Inflammatory macrophage treated with lipopolysaccharide for 4 hours (primary cell): ENCODE measurements at regions not wholly inside any gene's neighbourhood (a gene's known extent, or its start where the extent isn't known, plus 50 kb on each side); places are given as distances from the start of the nearest gene placed in this dataset.

Experiments used
- DNase-seq: peaks from one replicate; pipeline ENCODE4 v3.0.0-alpha.2; 2020

DNA sequence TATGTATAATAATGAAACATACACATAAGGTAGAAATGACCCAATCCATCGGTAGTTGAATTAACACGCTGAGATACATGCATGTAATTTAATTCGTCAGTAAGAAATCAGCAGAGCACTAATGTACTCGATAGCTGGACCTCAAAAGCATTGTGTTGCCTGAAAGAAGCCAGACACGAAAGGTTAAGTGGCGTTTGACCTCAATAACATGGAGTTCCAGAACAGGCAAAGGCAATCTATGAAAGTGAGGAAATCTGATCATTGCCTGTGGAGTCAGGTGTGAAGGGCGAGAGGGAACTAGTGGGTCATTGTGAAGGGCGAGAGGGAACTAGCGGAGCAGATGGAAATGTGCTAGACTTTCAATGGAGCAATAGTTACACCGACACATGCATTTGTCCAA lies 970.4 kb upstream of the TMEM132C start:
- no peak for DNase-seq

DNA sequence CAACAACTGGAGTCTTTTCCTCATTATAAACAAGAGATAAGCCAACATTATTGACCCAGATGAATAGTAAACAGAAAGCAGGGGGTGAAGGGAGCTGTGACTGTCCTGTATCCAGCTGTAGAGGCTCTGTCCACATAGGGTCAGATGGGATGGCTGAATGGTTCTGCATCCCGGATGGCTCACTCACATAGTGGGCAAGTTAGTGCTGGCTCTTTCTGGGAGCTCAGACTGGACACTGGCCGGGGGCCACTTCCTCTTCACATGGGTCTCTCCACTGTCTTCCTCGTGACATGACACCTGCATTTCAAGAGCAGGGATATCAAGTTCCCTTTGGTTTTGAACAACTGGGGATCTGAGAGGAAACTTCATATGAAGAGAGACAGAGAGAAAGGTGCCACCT lies 969.6 kb upstream of the TMEM132C start:
- DNase-seq = no peak

DNA sequence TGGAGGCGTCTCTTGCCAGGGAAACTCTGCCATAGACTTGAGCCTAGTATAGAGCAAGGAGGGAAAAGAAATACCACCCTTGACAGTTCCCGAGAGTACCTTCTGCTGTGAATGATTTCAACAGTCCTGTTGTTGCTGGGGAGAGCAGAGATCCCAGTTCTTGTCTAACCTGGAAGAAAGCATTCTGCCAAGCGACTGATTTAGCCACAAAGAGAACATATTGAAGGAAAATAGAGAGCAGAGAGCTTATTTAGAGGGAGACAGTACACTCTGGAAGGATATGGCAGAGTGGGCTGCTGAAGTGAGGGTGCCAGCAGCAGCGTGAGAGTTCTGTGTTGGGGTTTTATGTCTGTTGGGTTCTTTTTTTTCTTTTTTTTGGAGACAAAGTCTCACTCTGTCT lies 966.9 kb upstream of the TMEM132C start:
- no peak for DNase-seq

DNA sequence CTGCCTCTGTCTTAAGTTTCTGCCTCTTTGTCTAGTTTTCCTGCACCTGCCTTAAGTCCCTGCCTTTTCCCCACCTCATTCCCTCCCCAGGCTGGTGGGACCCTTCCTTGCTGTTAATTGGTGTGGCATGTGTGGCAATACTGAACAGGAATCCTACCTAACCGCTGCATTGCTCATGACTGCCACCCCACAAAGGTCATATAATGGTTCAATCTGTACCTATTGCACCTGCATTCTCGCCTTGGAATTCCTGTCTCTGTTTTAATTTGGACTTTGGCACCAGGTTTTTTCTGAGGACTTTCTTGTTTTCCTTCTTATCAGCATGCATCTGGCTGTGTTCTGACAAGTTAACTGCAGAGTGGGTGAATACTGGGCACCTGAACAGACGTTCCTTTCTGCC lies 966.2 kb upstream of the TMEM132C start:
- no peak for DNase-seq

DNA sequence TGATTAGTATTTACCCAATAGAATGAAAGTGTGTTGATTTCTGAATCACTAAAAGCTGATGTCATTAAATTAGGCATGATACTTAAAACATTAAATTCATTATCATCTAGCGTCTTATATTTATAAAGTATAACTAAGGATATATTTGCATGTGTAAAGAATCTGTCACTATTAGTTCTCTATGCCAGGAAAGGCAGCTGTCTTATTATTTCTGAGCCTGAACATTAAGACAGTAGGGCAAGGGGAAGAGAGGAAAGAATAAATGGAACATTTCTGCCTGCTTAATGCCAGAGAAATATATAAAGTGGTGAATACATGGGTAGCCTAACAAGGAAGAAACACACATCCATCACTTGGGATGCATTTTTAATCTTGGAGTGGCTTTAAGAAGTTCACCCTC lies 965.1 kb upstream of the TMEM132C start:
- no peak for DNase-seq

DNA sequence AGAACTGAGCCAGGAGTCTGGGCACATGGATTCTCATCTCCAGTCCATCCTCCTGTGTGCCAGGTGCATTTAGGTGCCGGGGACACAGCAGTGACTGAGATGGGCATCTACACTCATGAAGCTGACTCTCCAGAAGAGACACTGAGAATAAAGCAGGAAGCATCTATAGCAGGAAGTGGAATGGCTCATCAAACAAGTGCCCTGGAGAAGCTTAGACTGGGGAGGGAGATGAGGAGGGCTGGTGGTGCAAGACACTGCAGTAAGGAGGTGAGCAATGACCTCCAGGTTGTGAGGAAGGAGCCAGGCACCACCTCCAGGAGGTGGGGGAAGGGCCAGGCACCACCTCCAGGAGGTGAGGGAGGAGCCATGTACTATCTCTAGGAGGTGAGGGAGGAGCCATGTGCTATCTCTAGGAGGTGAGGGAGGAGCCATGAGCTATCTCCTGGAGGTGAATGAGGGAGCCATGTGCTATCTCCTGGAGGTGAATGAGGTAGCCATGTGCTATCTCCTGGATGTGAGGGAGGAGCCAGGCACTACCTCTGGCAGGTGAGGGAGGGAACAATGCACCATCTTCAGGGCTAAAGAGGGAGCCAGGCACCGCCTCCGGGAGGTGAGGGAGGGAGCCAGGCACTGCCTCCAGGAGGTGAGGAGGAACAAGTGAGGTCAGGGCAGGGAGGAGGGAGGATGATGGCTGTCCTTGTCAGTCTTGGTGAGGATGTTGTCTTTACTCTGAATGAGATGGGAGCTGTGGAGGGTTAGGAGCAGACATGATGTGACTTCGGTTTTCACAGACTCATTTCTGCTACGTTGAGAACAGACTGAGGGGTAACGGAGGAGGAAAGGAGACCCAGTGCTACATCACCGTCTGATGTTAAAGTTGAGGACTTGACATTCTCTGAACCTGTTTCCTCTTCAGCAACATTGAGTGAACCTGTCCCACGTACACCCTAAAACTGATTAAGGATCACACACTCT lies 961.9 kb upstream of the TMEM132C start:
- no peak for DNase-seq

DNA sequence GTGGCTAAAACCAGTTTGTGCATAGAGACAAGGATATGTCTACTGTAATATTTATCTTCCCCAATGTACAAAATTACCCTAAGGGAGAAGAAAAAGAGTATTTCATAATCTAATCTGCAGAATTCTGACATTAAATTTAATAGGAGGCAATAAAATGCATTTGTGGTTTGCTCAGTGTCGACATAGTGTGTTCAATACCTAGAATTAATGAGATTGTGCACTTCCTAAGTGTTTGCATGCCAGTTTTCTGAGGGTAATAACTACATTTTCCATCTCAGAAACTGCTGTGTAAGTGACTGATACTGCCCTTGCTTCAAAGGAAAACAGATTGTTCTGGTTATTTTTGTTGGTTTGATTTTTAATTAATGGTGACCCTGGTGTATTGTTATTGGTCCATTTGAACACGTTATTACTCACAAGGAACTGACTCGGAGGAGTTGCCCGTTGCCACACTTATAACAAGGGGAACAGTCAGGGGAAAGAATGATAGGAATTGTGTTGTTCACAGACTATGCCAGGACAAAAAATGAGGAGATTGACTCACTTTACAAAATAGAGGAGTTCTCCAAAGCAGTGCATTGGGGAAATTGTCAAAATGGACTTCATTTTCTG lies 960.3 kb upstream of the TMEM132C start:
- DNase-seq = no peak

DNA sequence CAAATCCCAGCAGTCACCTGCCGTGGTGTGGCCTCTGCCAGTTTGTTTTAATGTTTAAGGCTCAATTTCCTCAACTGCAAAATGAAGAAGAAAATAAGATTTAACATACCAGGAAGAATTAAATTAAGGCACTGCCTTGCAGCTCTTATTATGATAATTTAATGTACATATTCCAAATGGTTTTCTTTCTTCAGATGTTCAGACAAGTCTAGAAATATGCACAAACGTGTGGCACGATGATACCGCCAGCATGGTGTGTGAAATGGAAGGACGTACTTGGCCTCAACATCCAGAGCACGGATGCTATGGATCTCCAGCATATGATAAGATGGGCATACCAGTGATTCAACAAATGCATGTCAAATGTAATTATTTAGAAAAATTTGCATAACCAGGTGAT lies 959.4 kb upstream of the TMEM132C start:
- DNase-seq = no peak

DNA sequence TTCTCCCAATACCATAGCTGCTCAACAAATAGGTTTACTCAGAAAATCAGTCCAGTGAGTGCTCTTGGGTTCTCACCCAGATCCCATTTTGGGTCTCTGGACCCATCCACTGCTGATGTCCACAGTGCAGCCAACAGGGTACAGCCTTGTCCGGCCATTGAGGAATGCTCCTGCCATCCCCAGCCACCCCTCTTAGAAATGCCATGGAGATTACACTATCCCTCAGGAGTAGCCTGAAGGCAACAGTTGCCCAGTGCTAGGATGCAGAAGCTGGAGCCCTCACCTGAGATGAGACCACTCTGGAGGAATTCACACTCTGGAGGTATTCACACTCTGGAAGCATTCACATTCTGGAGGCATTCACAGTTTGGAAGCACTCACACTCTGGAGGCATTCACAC lies 958.8 kb upstream of the TMEM132C start:
- no peak for DNase-seq

DNA sequence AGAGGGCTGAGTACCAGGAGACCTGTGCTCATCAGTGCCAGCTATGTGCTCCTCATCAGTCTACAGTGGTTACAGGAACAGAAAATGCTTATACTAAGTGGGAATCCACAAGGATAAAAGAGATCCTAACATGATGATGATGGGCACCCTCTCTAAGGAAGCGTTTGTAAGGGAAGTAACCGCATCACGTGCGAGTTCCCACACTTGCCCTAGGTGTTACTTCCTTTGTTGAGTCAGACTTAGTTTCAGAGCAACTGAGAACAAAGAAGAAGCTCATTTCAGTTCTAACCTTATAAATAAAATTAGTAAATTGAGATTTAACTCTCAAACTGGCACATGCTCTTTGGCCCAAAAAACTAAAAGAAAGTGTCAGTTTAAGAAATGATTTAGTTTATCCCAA lies 956.4 kb upstream of the TMEM132C start:
- DNase-seq = no peak

DNA sequence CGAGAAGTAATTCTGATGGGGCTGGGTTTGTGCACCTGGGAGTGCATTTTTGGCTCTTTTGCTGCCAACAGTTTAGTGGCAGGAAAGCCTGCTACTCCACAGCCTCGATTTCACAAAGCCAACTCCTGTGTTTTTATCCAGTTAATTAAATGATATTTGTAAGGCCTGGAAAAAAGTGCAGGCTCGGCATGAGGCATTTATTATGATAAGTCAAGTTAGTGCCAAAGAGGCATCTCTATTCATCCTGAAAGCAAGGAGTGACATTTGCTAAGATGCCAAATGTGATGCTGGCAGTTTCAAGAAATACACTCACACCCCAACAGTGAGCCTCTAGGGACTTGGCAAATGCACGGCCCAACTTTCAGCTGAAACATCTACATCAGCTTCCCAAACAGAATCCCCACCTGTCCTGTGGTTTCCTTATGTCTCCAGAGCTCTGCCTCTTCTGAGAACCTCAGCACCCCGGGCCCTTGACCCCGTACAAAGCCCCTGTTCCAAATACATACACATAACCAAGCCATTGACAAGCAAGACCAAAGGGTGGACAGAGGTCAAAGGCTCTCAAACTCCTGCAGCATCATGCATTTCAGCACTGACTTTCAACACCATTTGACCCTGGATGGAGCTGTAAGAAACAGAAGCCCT lies 955.1 kb upstream of the TMEM132C start:
- no peak for DNase-seq

DNA sequence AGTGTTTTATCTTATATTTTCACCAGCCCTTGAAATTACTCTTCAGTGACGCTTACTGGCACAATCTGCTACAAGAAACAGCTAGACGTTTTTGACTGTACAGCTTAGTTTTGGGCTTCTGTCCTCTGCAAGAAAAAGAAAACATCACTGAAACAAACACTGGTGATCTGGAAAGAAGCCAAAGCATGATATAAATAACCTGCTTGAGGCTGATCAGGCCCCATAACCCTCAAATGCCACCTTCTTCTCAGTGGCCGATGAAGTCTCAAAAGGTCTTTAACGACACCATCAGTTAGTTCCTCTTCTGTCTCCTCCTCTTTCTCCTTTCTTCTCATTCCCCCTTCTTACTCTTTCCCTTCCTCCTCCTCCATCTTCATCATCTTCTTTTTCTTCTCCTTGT lies 942.3 kb upstream of the TMEM132C start:
- DNase-seq = no peak

DNA sequence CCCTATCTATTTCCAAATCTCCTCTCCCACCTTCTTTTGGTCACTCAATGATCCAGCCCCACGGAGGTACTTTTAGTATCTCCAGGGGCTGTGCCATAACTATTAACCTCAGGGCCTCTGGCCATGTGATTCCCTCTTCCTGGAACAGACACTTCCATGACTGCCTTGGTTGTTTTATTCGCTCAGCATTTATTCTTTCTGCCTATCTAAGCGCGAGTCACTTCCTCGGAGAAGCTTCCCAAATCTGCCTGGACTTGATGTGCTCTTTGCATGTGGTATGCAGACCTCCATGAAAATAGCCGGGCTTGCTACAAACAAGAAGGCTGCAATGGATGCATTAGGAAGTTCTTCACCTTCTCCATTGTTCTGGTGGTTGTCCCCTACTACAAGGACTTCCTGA lies 939.0 kb upstream of the TMEM132C start:
- DNase-seq = no peak

DNA sequence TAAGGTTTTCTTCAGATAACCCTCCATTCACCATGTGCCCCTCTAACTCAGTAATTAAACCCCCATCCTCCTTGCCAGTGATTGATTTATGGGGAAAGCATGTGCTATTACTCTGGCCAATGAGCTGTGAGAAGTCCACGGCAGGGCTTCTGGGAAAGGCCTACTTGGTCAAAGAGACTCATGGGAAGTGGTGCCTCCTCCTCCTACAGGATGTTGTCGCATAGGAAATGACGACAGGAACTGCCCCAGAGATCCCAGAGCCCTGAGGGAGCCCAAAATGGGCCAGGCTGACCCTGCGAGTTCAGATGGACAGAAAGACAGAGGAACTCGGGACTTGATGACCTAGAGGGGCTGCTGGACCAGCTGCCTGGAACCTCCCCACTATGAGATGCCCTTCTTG lies 938.1 kb upstream of the TMEM132C start:
- DNase-seq = no peak

DNA sequence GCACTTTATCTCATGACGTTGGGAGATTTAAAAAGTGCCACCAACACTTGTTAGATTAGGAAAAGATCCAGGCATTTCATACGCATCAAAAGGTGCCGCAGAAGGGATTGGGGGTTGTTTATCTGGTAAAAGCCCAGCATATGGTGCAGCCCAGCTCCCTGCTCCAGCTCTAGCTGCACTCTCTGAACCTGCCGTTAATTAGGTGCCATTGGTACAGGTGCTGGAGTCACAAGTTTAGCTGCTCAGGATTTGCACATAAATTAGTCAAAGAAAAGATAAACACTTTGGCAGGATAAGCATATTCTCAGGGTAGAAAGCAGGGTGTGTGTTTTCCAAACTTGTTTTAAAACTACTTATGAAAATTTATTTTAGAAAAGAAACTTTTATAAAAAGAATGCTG lies 932.6 kb upstream of the TMEM132C start:
- no peak for DNase-seq

DNA sequence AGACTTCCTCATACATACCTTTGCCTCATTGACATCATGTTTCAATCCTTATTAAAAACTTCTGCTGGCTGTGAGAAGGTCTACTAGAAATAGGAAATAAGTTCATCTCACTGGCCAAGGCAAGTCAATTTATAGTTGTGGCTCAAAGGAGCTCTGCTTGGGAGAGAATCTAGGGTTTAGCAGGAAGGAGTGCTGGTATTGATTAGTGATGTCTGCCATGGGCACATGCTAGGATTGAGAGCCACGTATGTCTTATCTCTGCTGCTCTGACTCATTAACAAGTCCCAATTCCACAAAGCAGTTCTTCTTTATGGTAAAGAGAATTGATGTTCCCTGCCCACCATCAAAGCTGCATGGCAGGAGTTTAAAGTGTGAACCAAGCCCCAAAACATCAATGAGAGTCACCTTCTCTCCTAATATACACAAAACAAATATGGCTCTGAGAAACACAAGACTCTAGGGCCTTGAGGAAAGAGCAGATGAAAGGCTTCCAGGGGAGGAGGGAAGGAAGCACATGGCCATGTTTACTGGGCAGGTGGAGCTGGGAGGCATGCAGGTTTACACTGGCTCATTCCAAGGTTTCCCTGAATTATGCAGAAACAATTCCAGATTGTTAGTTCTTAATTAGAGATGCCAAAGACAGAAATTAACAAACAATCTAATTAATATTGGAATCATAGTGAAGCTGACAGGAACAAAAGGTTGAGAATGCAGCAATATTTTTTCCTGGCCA lies 931.9 kb upstream of the TMEM132C start:
- no peak for DNase-seq

DNA sequence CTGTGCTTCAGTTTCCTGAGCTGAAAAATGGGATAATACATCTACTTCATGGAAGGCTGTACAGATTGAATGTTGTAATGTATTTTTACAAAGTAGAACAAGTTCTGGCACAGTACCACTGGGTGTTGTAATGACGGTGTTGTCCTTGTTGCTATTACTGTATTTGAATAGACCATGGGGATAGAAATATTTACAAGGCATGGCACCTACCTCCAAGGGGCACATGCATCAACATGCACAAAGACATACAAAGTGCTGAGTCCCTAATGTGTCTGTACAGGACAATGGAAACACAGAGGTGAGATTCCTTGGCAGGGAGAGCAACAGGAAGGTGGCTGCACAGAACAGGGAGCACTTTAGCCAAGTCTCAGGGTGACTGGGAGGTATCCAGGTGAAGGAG lies 930.6 kb upstream of the TMEM132C start:
- no peak for DNase-seq

DNA sequence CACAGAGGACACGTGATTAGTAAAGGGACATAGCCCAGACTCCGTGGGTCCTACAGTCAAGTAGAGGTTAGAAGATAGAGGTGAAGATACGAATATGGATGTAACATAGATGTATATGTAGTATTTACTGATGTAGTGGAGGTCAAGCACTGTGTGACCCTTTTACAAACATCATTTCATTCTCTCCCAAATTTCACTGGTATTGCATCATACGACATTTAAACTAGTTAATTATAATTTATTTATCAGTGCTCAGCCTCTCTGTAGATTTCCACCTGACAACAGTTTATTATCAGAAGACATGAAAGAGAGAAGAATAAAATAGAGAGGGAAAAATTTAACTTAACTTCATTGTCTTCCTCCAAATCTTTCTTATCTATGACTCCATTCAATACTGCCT lies 927.9 kb upstream of the TMEM132C start:
- DNase-seq = no peak

DNA sequence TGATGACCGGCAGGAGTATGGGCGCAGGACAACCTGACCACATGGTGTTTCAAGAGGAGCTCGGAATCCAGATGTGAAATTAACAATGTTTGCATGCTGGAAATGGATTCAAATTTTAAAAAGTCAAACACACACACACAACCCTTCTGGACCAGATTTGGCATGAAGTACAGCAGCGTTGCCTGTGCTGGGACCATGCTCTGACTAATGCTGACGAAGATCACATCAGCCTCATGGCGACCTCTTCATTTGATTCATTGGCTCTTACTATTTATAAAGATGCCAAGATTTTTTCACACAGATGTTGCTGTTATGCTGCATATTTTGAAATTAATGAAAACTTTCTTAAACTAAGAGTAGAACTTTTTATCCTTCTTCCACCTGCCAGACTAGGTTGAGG lies 926.6 kb upstream of the TMEM132C start:
- DNase-seq = no peak

DNA sequence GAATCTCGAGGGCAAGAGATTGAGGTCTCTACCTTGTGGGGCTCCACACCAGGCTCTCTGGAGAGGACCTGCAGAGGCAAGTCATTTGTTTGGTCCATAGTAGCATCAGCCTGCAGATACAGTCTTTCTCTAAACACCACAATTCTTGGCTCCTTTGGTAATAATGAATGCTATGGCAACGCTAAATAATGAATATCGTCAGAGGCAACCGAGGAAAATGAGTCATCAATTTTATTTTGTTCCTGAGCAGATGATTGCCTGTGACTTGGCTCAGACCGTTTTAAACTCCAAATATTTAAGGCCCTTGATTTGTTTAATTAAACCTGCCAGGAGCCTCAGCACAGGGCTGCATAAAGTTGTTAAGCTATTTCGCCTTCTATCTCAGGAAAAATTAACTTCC lies 924.1 kb upstream of the TMEM132C start:
- no peak for DNase-seq

DNA sequence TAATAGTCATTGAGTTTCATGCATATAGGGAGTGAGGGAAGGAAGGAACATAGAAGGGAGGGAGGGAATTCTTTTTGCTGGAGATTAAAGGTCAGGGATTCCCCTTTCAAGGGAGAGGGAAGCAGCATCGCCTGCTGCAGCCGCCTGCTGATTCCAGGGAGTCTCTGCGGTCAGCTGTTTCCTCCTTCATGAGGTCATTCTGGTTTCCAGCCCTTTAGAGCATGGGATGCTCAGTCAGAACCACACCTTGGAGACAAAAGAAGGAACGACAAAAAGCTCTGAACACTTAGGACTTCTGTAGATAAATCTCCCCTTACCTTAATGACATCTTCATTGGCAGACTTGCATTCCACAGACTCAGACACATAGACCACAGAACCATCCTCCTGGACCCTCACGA lies 923.0 kb upstream of the TMEM132C start:
- no peak for DNase-seq

DNA sequence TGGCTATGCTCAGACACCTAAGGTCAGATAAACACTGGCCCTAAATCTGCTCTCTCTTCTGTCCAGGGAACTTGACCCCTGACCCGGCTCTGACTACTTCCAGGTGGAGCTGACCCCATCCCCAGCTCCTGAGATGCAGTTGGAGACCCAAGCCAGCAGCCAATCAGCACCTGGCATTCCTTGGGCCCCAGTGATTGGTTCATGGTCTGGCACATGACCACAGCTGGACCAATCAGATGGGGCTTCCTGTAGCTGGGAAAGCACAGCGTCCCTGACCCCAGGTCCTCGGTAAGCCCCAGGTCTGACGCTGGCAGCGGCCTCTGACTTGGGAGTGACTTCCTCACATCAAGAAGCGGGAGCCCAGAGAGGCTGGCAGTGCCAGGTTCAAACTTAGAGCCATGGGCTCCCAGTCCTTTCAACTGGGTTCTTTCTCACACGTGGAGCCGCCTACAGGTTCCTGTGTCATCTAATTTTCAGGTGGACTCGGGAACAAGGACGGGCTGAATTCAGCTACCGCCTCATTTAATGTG lies 915.4 kb upstream of the TMEM132C start:
- DNase-seq = no peak
